ENCODE measurements at regions not wholly inside any gene's neighbourhood (a gene's known extent, or its start where the extent isn't known, plus 50 kb on each side); places are given as distances from the start of the nearest gene placed in this dataset.
"Not testable (repeated sequence)": the region's sequence is repeated elsewhere in the genome, so short reads cannot be mapped to it uniquely, and the experiment has no call there.

- DNase-seq, result no peak
Observed at GRCh38 chr2:15681089-15681885, 89.6 kb downstream of the DDX1 start.

GRCh38 chr2:15682354-15682753, 90.7 kb downstream of the DDX1 start:
- no peak for DNase-seq

GRCh38 chr2:15684161-15685039, 92.7 kb downstream of the DDX1 start:
- DNase-seq, result no peak

GRCh38 chr2:15685143-15685542, 93.5 kb downstream of the DDX1 start:
- no peak for DNase-seq

GRCh38 chr2:15686643-15687042, 95.0 kb downstream of the DDX1 start:
- no peak for DNase-seq

- no peak for DNase-seq
Observed at GRCh38 chr2:15687243-15687642, 95.6 kb downstream of the DDX1 start.

- DNase-seq, result no peak
Observed at GRCh38 chr2:15687720-15688119, 96.1 kb downstream of the DDX1 start.

- DNase-seq, result no peak
Observed at GRCh38 chr2:15688924-15689568, 97.4 kb downstream of the DDX1 start.

GRCh38 chr2:15689654-15690053, 98.0 kb downstream of the DDX1 start:
- no peak for DNase-seq

GRCh38 chr2:15691586-15692310, 100.1 kb downstream of the DDX1 start:
- DNase-seq, result no peak

GRCh38 chr2:15692551-15693377, 101.1 kb downstream of the DDX1 start:
- DNase-seq, result no peak

- DNase-seq, result no peak
Observed at GRCh38 chr2:15693382-15693781, 101.7 kb downstream of the DDX1 start.

- DNase-seq, result no peak
Observed at GRCh38 chr2:15693926-15694588, 102.4 kb downstream of the DDX1 start.

GRCh38 chr2:15694589-15694986, 102.9 kb downstream of the DDX1 start:
- DNase-seq, result no peak

GRCh38 chr2:15695582-15696330, 104.1 kb downstream of the DDX1 start:
- no peak for DNase-seq

GRCh38 chr2:15696606-15697170, 105.0 kb downstream of the DDX1 start:
- DNase-seq, result not testable (repeated sequence)

- DNase-seq, result no peak
Observed at GRCh38 chr2:15700131-15700530, 108.5 kb downstream of the DDX1 start.

GRCh38 chr2:15700599-15701340, 109.1 kb downstream of the DDX1 start:
- DNase-seq, result no peak

GRCh38 chr2:15701341-15701907, 109.8 kb downstream of the DDX1 start:
- no peak for DNase-seq
